GM12873 (cell line): ENCODE measurements at regions not wholly inside any gene's neighbourhood (a gene's known extent, or its start where the extent isn't known, plus 50 kb on each side); places are given as distances from the start of the nearest gene placed in this dataset.

Experiments
- TF ChIP-seq, protein P1 (sequence below): IDR thresholded peaks from 2 replicates; pipeline ENCODE4 v1.5.1; 2012; ENCODE audit warnings: low read depth, mild to moderate bottlenecking, moderate library complexity, low read length, control low read depth; ENCODE audit not compliant: insufficient read depth; ENCODE audit errors: missing control alignments

DNA sequence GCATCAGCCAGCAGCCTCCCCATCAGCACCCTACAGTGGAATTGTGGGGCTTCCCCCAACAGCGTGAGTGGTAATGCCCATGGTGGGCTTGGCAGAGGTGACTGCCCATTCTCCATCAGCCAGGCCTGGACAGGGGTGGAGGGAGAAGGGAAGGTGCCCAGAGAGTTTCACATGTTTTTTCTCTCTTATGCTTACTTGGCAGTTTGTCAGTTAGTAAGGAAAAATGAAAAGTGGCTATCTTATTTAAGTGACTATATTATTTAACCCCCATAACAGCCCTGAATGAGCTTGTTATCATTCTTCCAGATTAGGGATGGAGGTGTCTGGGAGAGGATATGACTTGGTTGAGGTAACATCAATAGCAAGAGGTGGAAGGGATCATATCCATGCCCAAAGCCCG is 921.7 kb downstream of the GRID1 start:
- TF ChIP-seq, protein P1, sequence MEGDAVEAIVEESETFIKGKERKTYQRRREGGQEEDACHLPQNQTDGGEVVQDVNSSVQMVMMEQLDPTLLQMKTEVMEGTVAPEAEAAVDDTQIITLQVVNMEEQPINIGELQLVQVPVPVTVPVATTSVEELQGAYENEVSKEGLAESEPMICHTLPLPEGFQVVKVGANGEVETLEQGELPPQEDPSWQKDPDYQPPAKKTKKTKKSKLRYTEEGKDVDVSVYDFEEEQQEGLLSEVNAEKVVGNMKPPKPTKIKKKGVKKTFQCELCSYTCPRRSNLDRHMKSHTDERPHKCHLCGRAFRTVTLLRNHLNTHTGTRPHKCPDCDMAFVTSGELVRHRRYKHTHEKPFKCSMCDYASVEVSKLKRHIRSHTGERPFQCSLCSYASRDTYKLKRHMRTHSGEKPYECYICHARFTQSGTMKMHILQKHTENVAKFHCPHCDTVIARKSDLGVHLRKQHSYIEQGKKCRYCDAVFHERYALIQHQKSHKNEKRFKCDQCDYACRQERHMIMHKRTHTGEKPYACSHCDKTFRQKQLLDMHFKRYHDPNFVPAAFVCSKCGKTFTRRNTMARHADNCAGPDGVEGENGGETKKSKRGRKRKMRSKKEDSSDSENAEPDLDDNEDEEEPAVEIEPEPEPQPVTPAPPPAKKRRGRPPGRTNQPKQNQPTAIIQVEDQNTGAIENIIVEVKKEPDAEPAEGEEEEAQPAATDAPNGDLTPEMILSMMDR = no peak

DNA sequence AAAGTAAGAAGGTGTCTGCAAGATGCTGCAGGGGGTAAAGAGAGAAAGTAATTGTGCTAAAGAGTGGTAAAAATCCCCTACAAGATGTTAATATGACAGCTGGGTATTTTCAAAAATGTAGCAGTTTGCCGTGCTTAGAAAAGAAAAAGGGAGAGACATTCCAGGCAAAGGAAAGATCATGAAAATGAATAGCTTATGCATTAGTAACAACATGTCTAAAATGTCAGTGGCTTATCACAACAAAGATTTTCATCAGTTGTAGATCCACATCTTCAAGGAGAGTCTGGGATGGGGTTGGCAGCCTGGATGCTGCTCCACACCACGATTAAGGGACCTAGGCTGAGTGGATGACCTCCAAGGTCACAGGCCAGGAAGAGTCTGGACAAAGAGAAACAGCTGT is 920.9 kb downstream of the GRID1 start:
- TF ChIP-seq, protein P1 = no peak

DNA sequence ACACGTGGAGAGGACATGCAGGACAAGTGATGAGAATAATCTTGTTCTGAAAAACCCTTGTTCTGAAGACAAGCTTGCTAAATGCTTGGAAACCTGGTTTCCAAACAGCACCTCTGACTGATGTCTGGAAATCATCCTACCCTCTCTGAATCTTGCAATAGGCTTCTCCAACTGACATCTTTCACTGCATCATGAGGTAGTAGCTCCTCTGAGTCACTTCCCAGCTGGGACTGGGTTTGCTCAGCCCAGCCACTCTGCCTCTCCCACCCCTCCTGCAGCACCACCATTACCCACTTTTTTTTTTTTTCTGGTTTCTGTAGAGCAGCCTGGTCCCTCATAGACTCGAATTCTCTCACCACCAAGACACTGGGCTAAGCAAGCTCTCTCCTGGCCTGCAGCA is 919.8 kb downstream of the GRID1 start:
- TF ChIP-seq, protein P1 = no peak

DNA sequence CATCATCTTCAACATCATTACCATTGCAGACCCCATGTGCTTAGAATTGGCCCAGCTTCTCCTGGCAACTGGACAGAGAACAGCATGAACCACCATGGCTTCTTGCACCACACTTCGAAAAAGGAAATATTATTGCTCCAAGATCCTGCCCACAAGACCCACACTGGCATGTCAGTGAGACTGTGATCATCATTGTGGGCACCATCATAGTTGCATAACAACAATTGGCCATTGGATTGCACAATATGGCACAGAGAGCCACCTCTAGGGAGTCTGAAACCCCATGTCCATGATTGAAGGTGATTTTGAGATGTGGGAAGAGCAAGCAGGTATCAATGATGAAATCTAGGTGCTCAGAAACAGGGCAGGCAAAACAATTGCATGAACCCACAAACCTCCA is 918.9 kb downstream of the GRID1 start:
- TF ChIP-seq, protein P1 = no peak

DNA sequence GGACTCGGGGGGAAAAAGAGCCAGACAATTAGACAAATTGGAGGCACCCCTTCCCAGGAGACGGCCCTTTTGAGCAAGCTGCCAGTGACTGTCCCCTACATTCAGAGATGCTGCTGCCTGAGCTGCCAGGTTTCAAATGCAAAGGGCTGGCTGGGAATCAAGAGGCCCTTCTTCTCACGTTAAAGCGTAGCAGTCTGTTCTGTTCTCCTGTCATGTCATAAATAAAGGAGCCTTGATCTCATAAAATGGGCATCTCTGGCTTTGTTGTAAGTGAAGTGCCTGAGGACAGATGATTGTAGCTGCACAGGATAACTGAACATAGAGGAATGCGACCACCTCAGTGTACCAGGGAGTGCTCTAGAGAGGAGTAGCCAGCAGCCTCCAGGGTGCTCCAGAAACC is 917.9 kb downstream of the GRID1 start:
- TF ChIP-seq, protein P1 = no peak

DNA sequence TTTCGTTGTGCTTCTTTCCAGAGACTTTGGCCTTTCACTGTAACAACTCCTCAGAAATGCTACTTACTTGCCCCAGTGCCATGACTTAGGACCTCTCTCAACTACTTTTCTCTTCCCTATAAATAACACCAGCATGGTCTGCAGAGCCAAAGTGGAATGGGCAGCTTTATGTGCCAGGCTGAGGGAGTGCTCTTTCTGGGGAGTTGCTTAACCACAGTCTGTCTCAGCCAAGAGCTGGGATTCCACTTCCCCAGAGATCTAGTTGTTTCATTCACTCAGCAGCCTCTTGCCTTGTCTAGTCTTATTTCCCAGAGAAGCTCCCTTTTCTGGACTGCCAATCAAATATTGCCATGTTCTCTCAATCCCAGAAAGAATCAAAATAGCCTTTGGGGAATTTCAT is 912.2 kb downstream of the GRID1 start:
- TF ChIP-seq, protein P1 = no peak

DNA sequence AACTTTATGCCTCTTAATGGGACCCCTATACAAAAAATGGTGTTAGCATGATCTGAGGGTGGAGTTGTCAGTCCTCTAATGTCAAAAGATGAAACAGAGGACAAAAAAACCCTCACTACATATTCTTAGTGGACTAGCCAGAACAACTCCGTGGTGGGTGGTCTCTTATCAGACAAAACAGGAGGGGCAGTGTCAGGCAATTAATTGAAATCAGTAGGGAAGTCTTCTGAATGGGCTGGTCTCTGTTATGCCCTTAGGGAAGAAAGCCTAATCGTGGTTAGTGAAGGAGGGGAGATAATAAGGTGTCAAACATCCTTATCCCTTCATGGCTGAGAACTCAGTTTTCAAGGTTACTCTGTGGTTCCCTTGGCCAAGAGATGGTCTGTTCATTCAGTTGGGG is 909.4 kb downstream of the GRID1 start:
- TF ChIP-seq, protein P1 = no peak

DNA sequence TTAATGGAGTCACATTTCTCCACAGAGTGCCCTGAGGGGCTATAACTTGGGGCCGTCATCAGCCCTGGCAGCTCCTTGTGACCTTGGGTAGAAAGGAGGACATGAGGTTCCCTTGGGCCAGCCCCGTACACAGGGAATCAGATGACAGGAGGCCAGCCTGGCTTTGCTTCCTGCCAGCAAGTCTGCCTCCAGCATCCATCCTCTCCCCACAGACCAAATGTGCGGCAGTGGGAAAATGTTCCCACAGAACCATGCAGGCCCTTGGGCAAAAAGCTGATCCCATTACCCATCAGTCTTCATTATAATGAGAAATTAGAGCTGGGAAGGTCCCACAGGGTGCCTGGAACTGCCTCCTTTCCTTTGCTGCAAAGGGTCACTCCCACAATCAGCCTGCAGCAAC is 908.3 kb downstream of the GRID1 start:
- TF ChIP-seq, protein P1 = no peak
